LNCaP clone FGC (cell line): ENCODE measurements at regions not wholly inside any gene's neighbourhood (a gene's known extent, or its start where the extent isn't known, plus 50 kb on each side); places are given as distances from the start of the nearest gene placed in this dataset.

ENCODE experiments used
- DNase-seq: peaks from one replicate; pipeline ENCODE4 v3.0.0-alpha.2; 2011; ENCODE audit warnings: low read depth
- H3K4me3 ChIP-seq: 2 replicates; pipeline ENCODE4 v1.5.1; 2011; ENCODE audit warnings: mild to moderate bottlenecking, low read depth, low read length, control low read depth
- TF ChIP-seq, protein P1 (sequence below): IDR thresholded peaks from 2 replicates; pipeline ENCODE4 v1.5.1; 2012; ENCODE audit warnings: mild to moderate bottlenecking; ENCODE audit not compliant: control insufficient read depth, insufficient read depth; ENCODE audit errors: extremely low read depth

DNA sequence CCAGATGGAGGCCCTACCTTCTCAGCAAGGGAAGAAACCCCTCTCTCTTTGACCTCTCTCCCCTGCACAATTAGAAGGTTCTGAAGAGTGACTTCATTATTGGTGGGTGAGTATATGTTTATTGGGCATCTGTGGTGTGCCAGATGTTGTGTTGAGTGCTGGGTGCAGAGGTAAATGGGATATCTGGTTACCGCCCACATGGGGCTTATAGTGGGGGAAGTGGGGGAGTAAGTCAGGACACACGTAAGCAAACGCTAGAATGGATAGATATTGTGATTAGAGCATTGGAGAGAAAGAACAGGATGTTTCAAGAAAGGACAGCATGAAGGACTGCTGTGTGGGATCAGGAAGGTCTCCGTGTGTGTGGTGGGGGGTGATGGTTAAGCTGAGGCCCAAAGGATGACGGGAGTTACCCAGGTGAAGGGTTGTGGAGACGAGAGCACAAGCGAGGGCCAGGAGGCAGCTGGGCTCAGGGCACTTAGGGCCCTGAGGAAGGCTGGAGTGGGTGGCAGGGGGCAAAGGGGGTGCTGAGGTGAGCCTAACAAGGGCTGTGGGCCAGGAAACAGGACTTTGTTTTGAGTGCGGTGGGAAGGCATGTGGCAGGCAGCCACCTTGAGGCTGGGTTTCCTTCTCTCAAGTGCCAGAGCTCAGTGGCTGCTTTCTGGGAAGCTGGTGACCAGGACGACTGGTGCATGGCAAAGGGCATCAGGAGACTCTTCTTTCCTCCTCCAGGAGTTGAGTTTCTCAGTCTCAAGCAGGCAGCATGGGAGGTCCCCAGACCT lies 299.9 kb downstream of the RPS24 start:
- no peak overlapping the region for H3K4me3 ChIP-seq
- TF ChIP-seq, protein P1, sequence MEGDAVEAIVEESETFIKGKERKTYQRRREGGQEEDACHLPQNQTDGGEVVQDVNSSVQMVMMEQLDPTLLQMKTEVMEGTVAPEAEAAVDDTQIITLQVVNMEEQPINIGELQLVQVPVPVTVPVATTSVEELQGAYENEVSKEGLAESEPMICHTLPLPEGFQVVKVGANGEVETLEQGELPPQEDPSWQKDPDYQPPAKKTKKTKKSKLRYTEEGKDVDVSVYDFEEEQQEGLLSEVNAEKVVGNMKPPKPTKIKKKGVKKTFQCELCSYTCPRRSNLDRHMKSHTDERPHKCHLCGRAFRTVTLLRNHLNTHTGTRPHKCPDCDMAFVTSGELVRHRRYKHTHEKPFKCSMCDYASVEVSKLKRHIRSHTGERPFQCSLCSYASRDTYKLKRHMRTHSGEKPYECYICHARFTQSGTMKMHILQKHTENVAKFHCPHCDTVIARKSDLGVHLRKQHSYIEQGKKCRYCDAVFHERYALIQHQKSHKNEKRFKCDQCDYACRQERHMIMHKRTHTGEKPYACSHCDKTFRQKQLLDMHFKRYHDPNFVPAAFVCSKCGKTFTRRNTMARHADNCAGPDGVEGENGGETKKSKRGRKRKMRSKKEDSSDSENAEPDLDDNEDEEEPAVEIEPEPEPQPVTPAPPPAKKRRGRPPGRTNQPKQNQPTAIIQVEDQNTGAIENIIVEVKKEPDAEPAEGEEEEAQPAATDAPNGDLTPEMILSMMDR, result no peak
- DNase-seq, result no peak

DNA sequence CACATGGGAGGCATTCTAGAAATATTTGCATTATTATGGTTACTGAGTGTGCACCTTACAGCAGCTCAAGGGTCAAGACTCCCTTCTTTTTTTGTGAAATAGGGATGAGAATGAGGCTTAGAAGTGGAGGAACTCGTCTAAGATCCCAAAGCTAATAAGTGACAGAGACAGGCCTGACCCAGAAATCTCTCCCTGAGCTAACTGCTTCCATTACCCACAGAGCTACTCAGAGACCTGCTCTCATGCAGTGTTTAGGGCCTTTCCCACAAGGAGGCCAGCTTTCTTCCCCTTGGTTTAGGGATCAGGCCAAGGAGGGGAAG lies 301.7 kb downstream of the RPS24 start:
- no peak for DNase-seq
- TF ChIP-seq, protein P1, result no peak

DNA sequence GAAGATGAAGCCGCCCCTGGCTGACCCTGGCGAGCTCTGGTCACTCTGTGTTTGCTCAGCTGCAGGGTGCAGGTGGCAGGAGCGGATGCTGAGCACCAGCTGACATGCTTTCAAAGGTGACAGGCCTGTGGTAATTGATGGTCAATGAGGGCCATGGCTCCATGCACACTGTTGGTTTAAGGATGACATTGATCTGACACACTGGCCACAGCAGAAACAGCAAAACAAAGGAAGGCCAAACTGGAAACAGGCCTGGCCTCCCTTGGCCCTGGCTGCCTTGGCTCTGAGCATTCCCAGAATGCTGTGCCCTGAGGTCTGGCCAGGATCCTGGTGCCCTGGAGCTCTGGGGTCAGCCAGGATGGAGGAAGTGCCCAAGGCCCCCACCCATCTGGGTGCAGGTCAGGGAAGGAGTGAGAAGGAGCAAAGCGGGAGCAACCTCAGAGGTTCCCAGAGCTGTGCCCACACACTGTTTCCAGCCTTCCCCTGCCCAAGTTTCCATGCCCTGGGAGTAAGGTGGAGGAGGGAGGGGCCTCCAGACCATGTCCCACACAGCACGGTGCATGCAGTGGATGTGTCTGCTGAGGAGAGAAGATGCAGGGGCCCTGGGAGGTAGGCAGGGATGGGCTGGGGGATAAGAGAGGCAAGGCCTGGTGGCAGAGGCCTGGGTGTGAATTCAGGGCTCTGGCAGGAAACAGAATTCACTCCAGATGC lies 302.2 kb downstream of the RPS24 start:
- TF ChIP-seq, protein P1, result no peak
- no peak overlapping the region for H3K4me3 ChIP-seq
- DNase-seq, result peak; percentile 50

More for the DNA sequence above, 301.7 kb downstream of the RPS24 start:
- H3K4me3 ChIP-seq, result no peak overlapping the region

- no peak for DNase-seq
- TF ChIP-seq, protein P1, result no peak
- H3K4me3 ChIP-seq, result no peak overlapping the region
These were observed 302.7 kb downstream of the RPS24 start for GRCh38 chr10:78336402-78336791.

DNA sequence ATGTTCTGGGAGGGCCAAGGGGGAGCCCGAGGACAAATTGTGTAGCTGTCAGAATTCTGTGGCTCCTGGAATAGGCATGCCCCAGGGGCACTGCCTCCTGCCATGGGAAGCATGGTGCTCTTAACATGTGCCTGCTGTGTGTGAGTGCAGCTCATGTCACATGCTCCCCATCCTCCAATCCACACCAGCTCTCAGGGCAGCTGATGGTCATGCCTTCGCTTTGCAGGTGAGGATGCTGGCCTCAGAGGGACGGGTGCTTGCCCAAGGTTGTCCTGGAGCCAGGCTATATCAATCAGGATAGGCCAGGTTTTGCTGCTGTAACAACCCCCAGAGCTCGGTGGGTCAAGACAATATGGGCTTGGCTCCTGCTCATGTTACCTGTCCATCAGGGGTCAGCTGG lies 303.4 kb downstream of the RPS24 start:
- no peak overlapping the region for H3K4me3 ChIP-seq
- TF ChIP-seq, protein P1, result no peak
- DNase-seq, result no peak

DNA sequence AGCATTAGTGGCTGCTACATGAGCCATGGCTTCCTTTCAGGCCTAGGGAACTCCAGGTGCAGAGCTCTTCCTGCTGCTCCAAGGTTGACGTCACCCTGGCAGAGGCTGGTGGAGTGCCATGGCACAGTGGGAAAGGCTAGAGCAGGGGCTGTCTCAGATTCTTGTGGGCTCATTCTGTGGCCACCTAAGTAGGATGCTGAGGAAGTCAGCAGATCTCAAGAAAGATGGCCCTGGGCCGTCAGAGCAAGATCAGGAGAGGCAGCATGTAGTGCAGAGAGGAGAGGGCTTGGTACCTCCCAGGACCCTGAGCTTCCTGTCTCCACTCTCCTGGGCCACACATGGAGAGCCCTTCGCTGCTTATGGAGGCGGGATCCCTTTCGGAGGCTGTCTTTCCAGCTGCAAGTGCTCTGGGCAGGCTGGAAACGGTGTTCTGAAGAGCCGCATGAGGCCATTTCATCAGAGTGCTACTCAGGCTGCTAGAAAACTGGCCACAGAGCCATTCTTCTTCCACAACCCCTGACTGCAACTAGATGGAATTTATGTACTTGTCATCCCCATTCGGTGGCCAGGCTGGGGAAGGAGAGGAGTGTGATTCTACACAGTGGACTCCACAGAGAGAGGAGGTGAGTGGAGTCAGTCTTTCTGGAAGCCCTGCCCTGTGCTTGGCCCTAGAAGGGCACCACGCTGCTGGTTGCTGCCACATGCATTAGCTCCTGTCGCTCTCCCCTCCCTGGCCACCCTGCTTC lies 304.2 kb downstream of the RPS24 start:
- no peak overlapping the region for H3K4me3 ChIP-seq
- DNase-seq, result no peak
- TF ChIP-seq, protein P1, result no peak
